ENCODE measurements at regions not wholly inside any gene's neighbourhood (a gene's known extent, or its start where the extent isn't known, plus 50 kb on each side); places are given as distances from the start of the nearest gene placed in this dataset.
A peak's percentile ranks its signal among the peaks of the same experiment; 100 is the strongest.

DNA sequence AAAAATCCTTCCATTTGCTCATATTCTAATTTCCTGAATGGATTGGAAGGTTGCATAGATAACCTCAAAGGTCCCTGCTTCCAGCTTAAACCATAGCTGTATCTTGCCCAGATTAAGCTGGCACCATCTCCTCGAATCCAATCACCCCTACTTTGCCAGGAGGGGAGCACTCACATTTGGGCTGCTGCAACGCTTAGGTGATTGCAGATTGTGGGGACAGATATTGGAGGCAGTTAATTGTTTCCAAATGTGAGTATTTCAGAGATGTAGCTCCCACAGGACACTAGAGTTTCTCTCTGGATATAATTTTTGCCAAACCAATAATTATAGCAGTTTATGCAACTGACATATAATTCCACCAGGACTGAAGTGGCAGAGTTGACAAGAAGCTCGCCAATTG lies 53.5 kb upstream of the ACSL1 start:
- TF ChIP-seq, protein P1, sequence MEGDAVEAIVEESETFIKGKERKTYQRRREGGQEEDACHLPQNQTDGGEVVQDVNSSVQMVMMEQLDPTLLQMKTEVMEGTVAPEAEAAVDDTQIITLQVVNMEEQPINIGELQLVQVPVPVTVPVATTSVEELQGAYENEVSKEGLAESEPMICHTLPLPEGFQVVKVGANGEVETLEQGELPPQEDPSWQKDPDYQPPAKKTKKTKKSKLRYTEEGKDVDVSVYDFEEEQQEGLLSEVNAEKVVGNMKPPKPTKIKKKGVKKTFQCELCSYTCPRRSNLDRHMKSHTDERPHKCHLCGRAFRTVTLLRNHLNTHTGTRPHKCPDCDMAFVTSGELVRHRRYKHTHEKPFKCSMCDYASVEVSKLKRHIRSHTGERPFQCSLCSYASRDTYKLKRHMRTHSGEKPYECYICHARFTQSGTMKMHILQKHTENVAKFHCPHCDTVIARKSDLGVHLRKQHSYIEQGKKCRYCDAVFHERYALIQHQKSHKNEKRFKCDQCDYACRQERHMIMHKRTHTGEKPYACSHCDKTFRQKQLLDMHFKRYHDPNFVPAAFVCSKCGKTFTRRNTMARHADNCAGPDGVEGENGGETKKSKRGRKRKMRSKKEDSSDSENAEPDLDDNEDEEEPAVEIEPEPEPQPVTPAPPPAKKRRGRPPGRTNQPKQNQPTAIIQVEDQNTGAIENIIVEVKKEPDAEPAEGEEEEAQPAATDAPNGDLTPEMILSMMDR (IDR thresholded peaks at IDR 0.05), result no peak
- no peak for ATAC-seq (ENCODE audit: low FRiP score)
- DNase-seq (ENCODE audit: low spot score), result no peak

GRCh38 chr4:184882276-184882675 lies 56.5 kb upstream of the ACSL1 start:
- ATAC-seq (ENCODE audit: low FRiP score), result peak; percentile 49
- TF ChIP-seq, protein P1 (IDR thresholded peaks at IDR 0.05), result no peak
- DNase-seq (ENCODE audit: low spot score), result no peak

GRCh38 chr4:184883024-184883423 lies 57.3 kb upstream of the ACSL1 start:
- DNase-seq (ENCODE audit: low spot score) (no peak), ATAC-seq (ENCODE audit: low FRiP score) (no peak)
- TF ChIP-seq, protein P1 (IDR thresholded peaks at IDR 0.05), result no peak

- TF ChIP-seq, protein P1 (IDR thresholded peaks at IDR 0.05), result no peak
- DNase-seq (ENCODE audit: low spot score), result no peak
- no peak for ATAC-seq (ENCODE audit: low FRiP score)
These were observed 59.1 kb upstream of the ACSL1 start for GRCh38 chr4:184884883-184885282.

GRCh38 chr4:184885602-184886001 lies 59.8 kb upstream of the ACSL1 start:
- ATAC-seq (ENCODE audit: low FRiP score) (no peak), DNase-seq (ENCODE audit: low spot score) (no peak)
- TF ChIP-seq, protein P1 (IDR thresholded peaks at IDR 0.05), result no peak

GRCh38 chr4:184887333-184887732 lies 61.6 kb upstream of the ACSL1 start:
- TF ChIP-seq, protein P1 (IDR thresholded peaks at IDR 0.05), result no peak
- ATAC-seq (ENCODE audit: low FRiP score) (no peak), DNase-seq (ENCODE audit: low spot score) (no peak)

- no peak for ATAC-seq (ENCODE audit: low FRiP score)
- TF ChIP-seq, protein P1 (IDR thresholded peaks at IDR 0.05), result no peak
- no peak for DNase-seq (ENCODE audit: low spot score)
These were observed 62.2 kb upstream of the ACSL1 start for GRCh38 chr4:184887947-184888346.
